ENCODE measurements at regions not wholly inside any gene's neighbourhood (a gene's known extent, or its start where the extent isn't known, plus 50 kb on each side); places are given as distances from the start of the nearest gene placed in this dataset.

GRCh38 chr9:107866711-107867311 lies 377.2 kb upstream of the KLF4 start:
- TF ChIP-seq EZH2phosphoT487 (IDR thresholded peaks at IDR 0.05; ENCODE audit: borderline replicate concordance), result no peak
- TF ChIP-seq YY1 (IDR thresholded peaks at IDR 0.05; ENCODE audit: extremely low read depth, insufficient replicate concordance, low read depth, low read length), result no peak
- TF ChIP-seq EGR1 (IDR thresholded peaks at IDR 0.05; ENCODE audit: low read depth), result no peak
- TF ChIP-seq TCF7L2 (IDR thresholded peaks at IDR 0.05; ENCODE audit: borderline replicate concordance, extremely low read depth, insufficient read depth, insufficient read length), result no peak
- TF ChIP-seq JUND (IDR thresholded peaks at IDR 0.05), result no peak
- no peak for TF ChIP-seq ZFX (IDR thresholded peaks at IDR 0.05)
- no peak for TF ChIP-seq RAD21 (IDR thresholded peaks at IDR 0.05; ENCODE audit: low read depth)
- TF ChIP-seq ATF3 (IDR thresholded peaks at IDR 0.05), result no peak
- TF ChIP-seq ZBTB33 (IDR thresholded peaks at IDR 0.05; ENCODE audit: extremely low read depth, insufficient replicate concordance, low read length), result no peak
- no peak for TF ChIP-seq SIN3A (IDR thresholded peaks at IDR 0.05; ENCODE audit: low read depth)
- no peak for TF ChIP-seq ZNF274 (IDR thresholded peaks at IDR 0.05; ENCODE audit: low read depth, low read length)
- no peak for TF ChIP-seq ELF1 (IDR thresholded peaks at IDR 0.05; ENCODE audit: borderline replicate concordance, low read depth)
- no peak for TF ChIP-seq SP1 (IDR thresholded peaks at IDR 0.05; ENCODE audit: low read depth)
- no peak for TF ChIP-seq POLR2AphosphoS5 (IDR thresholded peaks at IDR 0.05; ENCODE audit: low read depth, low read length)
- no peak for TF ChIP-seq SRF (IDR thresholded peaks at IDR 0.05; ENCODE audit: low read depth)
- CTCF ChIA-PET, result no interaction called here
- no peak for ATAC-seq

More at GRCh38 chr9:107866711-107867311, 377.2 kb upstream of the KLF4 start:
- no peak for DNase-seq (ENCODE audit: low read depth, low spot score)
- Histone ChIP-seq H3K9ac (ENCODE audit: low read length) (no peak overlapping the region), H3K36me3 (ENCODE audit: control insufficient read depth in 1 of 2, insufficient read depth in 2 of 2, low read length in 2 of 2) (no peaks in the 10 kb centered on the region), H3K9me3 (ENCODE audit: control insufficient read depth in 1 of 2, insufficient read depth in 1 of 2, low read depth in 1 of 2, low read length in 2 of 2) (no peaks in the 10 kb centered on the region), H3K27ac (ENCODE audit: low read depth, low read length) (no peak overlapping the region), H3K4me1 (ENCODE audit: control insufficient read depth in 1 of 2, insufficient read depth in 2 of 2, low read length in 2 of 2) (no peaks in the 10 kb centered on the region), H4K20me1 (ENCODE audit: insufficient read depth) (no peaks in the 10 kb centered on the region), H3K79me2 (ENCODE audit: insufficient read depth, low read length) (no peaks in the 10 kb centered on the region), H3K27me3 (ENCODE audit: insufficient read depth, low read length) (no peaks in the 10 kb centered on the region), H3K4me3 (replicated peaks in 1 of 2; ENCODE audit: low read depth in 1 of 2, low read length in 2 of 2) (no peak overlapping the region), H2AFZ (ENCODE audit: low read depth, low read length, poor library complexity, severe bottlenecking) (no peak overlapping the region), H3K4me2 (ENCODE audit: low read length) (no peak overlapping the region), H3K9me2 (ENCODE audit: insufficient read depth) (no peaks in the 10 kb centered on the region)
- intact Hi-C loops (cut with micrococcal nuclease), result loop anchor here (10.0 kb wide), 1 partner anchor 382 kb away; the partner anchor contains the start of gene KLF4
- ChIA-PET POLR2A (no interaction called here), RAD21 (ENCODE audit: low non-redundant PET in 1 of 2, low total read pairs in 2 of 2, uncharacterized antibody in 2 of 2, unreplicated experiment in 2 of 2) (no interaction called here)
- no TSS peak for BruUV-seq (replicated peaks)

Measured in HCT116 (cell line).